ENCODE measurements at regions not wholly inside any gene's neighbourhood (a gene's known extent, or its start where the extent isn't known, plus 50 kb on each side); places are given as distances from the start of the nearest gene placed in this dataset.

- TF ChIP-seq, protein P1, sequence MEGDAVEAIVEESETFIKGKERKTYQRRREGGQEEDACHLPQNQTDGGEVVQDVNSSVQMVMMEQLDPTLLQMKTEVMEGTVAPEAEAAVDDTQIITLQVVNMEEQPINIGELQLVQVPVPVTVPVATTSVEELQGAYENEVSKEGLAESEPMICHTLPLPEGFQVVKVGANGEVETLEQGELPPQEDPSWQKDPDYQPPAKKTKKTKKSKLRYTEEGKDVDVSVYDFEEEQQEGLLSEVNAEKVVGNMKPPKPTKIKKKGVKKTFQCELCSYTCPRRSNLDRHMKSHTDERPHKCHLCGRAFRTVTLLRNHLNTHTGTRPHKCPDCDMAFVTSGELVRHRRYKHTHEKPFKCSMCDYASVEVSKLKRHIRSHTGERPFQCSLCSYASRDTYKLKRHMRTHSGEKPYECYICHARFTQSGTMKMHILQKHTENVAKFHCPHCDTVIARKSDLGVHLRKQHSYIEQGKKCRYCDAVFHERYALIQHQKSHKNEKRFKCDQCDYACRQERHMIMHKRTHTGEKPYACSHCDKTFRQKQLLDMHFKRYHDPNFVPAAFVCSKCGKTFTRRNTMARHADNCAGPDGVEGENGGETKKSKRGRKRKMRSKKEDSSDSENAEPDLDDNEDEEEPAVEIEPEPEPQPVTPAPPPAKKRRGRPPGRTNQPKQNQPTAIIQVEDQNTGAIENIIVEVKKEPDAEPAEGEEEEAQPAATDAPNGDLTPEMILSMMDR (conservative IDR thresholded peaks at IDR 0.05 in 1 of 2, IDR thresholded peaks at IDR 0.05 in 1 of 2; ENCODE audit: extremely low read depth in 1 of 2, insufficient read depth in 1 of 2, low read depth in 1 of 2, low read length in 2 of 2) = no peak
- no peak for TF ChIP-seq EZH2 (IDR thresholded peaks at IDR 0.05; ENCODE audit: borderline replicate concordance, low read length)
Measured at GRCh38 chr13:31914843-31915242, 116.7 kb upstream of the FRY start.

Data from mammary epithelial cell (primary cell).